ENCODE measurements at regions not wholly inside any gene's neighbourhood (a gene's known extent, or its start where the extent isn't known, plus 50 kb on each side); places are given as distances from the start of the nearest gene placed in this dataset.
A peak's percentile ranks its signal among the peaks of the same experiment; 100 is the strongest.

- DNase-seq: no peak
Measured at GRCh38 chr14:39847194-39847593, 415.0 kb upstream of the FBXO33 start.

GRCh38 chr14:39843881-39844280 is 411.6 kb upstream of the FBXO33 start:
- no peak for DNase-seq

GRCh38 chr14:39841088-39841487 is 408.9 kb upstream of the FBXO33 start:
- DNase-seq: no peak

GRCh38 chr14:39827901-39828655 is 395.8 kb upstream of the FBXO33 start:
- no peak for DNase-seq

- no peak for DNase-seq
Measured at GRCh38 chr14:39812532-39813320, 380.5 kb upstream of the FBXO33 start.

GRCh38 chr14:39807271-39807670 is 375.0 kb upstream of the FBXO33 start:
- no peak for DNase-seq

GRCh38 chr14:39784461-39784860 is 352.2 kb upstream of the FBXO33 start:
- DNase-seq: no peak

- DNase-seq: no peak
Measured at GRCh38 chr14:39781466-39781865, 349.2 kb upstream of the FBXO33 start.

GRCh38 chr14:39773387-39774126 is 341.3 kb upstream of the FBXO33 start:
- DNase-seq: no peak

GRCh38 chr14:39772627-39773026 is 340.4 kb upstream of the FBXO33 start:
- no peak for DNase-seq

GRCh38 chr14:39768589-39768988 is 336.4 kb upstream of the FBXO33 start:
- no peak for DNase-seq

- no peak for DNase-seq
Measured at GRCh38 chr14:39766397-39767000, 334.3 kb upstream of the FBXO33 start.

- DNase-seq: no peak
Measured at GRCh38 chr14:39765676-39766075, 333.4 kb upstream of the FBXO33 start.

- no peak for DNase-seq
Measured at GRCh38 chr14:39763402-39763890, 331.2 kb upstream of the FBXO33 start.

- DNase-seq: peak in 1 of 2 donors; percentile 27
Measured at GRCh38 chr14:39762576-39763401, 330.6 kb upstream of the FBXO33 start.

GRCh38 chr14:39755269-39755878 is 323.1 kb upstream of the FBXO33 start:
- DNase-seq: no peak

GRCh38 chr14:39740454-39740853 is 308.2 kb upstream of the FBXO33 start:
- no peak for DNase-seq

- DNase-seq: no peak
Measured at GRCh38 chr14:39739796-39740195, 307.6 kb upstream of the FBXO33 start.

GRCh38 chr14:39734306-39734705 is 302.1 kb upstream of the FBXO33 start:
- no peak for DNase-seq

- no peak for DNase-seq
Measured at GRCh38 chr14:39733741-39734140, 301.5 kb upstream of the FBXO33 start.

- no peak for DNase-seq
Measured at GRCh38 chr14:39731912-39732311, 299.7 kb upstream of the FBXO33 start.

GRCh38 chr14:39726563-39726962 is 294.3 kb upstream of the FBXO33 start:
- no peak for DNase-seq
